Ishikawa (cell line): ENCODE measurements at regions not wholly inside any gene's neighbourhood (a gene's known extent, or its start where the extent isn't known, plus 50 kb on each side); places are given as distances from the start of the nearest gene placed in this dataset.

ENCODE experiments used
- EP300 ChIP-seq: IDR thresholded peaks from 2 replicates; pipeline ENCODE4 v1.6.1; 2012; ENCODE audit warnings: borderline replicate concordance
- FOXM1 ChIP-seq: IDR thresholded peaks from 2 replicates; pipeline ENCODE4 v1.6.1; 2012; ENCODE audit warnings: low read depth, borderline replicate concordance
- RAD21 ChIP-seq: IDR thresholded peaks from 2 replicates; pipeline ENCODE4 v1.6.1; 2012; ENCODE audit warnings: low read depth
- REST ChIP-seq: IDR thresholded peaks from 2 replicates; pipeline ENCODE4 v1.6.1; 2012; ENCODE audit warnings: low read depth, mild to moderate bottlenecking
- TEAD4 ChIP-seq: IDR thresholded peaks from 2 replicates; pipeline ENCODE4 v1.6.1; 2012
- USF1 ChIP-seq: IDR thresholded peaks from 2 replicates; pipeline ENCODE4 v1.6.1; 2012
- YY1 ChIP-seq: IDR thresholded peaks from 2 replicates; pipeline ENCODE4 v1.6.1; 2012; ENCODE audit warnings: low read depth

- TF ChIP-seq EP300 (no peak), REST (no peak), YY1 (no peak), FOXM1 (no peak), USF1 (no peak), RAD21 (no peak), TEAD4 (no peak)
Measured at GRCh38 chr14:100651999-100652508, 64.8 kb upstream of the BEGAIN start.
